GM12874 (cell line): ENCODE measurements at regions not wholly inside any gene's neighbourhood (a gene's known extent, or its start where the extent isn't known, plus 50 kb on each side); places are given as distances from the start of the nearest gene placed in this dataset.

Experiments
- TF ChIP-seq, protein P1 (sequence below): IDR thresholded peaks from 2 replicates; pipeline ENCODE4 v1.5.1; 2011; ENCODE audit warnings: low read depth, mild to moderate bottlenecking, control low read depth, low read length, moderate library complexity; ENCODE audit not compliant: insufficient read depth

- TF ChIP-seq, protein P1, sequence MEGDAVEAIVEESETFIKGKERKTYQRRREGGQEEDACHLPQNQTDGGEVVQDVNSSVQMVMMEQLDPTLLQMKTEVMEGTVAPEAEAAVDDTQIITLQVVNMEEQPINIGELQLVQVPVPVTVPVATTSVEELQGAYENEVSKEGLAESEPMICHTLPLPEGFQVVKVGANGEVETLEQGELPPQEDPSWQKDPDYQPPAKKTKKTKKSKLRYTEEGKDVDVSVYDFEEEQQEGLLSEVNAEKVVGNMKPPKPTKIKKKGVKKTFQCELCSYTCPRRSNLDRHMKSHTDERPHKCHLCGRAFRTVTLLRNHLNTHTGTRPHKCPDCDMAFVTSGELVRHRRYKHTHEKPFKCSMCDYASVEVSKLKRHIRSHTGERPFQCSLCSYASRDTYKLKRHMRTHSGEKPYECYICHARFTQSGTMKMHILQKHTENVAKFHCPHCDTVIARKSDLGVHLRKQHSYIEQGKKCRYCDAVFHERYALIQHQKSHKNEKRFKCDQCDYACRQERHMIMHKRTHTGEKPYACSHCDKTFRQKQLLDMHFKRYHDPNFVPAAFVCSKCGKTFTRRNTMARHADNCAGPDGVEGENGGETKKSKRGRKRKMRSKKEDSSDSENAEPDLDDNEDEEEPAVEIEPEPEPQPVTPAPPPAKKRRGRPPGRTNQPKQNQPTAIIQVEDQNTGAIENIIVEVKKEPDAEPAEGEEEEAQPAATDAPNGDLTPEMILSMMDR: no peak
Observed at GRCh38 chr6:88251301-88251700, 85.2 kb upstream of the CNR1 start.

GRCh38 chr6:88248709-88249321, 82.7 kb upstream of the CNR1 start:
- TF ChIP-seq, protein P1: no peak

- TF ChIP-seq, protein P1: no peak
Observed at GRCh38 chr6:88246654-88247053, 80.5 kb upstream of the CNR1 start.

DNA sequence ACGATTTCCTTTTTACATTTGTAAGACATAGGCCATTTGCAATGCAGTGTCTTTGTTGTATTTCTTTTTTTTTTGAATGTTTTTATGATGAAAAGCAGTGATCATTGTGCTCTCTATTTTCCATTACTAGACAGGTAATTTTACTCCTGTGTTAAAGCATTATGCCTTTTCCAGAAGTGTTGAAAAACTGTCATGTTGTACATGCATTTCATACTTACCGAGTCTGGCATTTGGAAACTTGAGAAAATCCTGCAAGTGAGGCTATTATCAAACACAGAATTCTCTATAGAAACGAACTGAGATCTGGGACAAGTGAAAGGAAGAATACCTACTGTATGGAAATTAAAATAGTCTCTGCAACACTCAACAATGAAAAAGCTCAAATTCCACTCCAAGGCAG, 78.6 kb upstream of the CNR1 start:
- TF ChIP-seq, protein P1: no peak

- TF ChIP-seq, protein P1: no peak
Observed at GRCh38 chr6:88238901-88239300, 72.8 kb upstream of the CNR1 start.

- TF ChIP-seq, protein P1: peak; percentile 63
Observed at GRCh38 chr6:88238065-88238464, 71.9 kb upstream of the CNR1 start.

- TF ChIP-seq, protein P1: no peak
Observed at GRCh38 chr6:88236612-88237360, 70.6 kb upstream of the CNR1 start.
